ENCODE measurements at regions not wholly inside any gene's neighbourhood (a gene's known extent, or its start where the extent isn't known, plus 50 kb on each side); places are given as distances from the start of the nearest gene placed in this dataset.

GRCh38 chr2:79370976-79371538 is 141.8 kb upstream of the CTNNA2 start:
- in situ Hi-C loops (cut with HindIII; ENCODE audit: low pct_unique_long_range_greater_than_20kb, low sequenced_read_pairs), result no loop called here
- no peak for DNase-seq (ENCODE audit: low read depth)

DNA sequence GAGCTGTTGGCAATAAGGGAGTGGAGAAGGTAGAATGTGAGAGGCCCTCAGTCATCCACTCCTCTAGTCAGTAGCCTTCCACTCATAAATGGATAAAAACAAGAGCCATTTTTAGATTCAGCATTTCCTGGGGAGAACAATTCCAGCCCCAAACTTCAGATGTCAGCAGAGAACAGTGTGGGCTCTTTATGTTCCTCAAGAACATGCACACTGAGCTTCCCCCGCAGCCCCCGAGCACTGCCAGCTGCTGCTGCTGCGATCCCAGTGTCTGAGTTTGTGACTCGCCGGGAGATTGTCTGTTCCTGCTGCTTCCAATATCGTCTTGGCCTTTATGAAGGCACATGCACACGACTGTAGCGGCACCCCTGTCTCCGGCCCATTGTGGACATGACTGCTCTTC is 143.7 kb upstream of the CTNNA2 start:
- in situ Hi-C loops (cut with HindIII; ENCODE audit: low pct_unique_long_range_greater_than_20kb, low sequenced_read_pairs), result no loop called here
- no peak for DNase-seq (ENCODE audit: low read depth)

DNA sequence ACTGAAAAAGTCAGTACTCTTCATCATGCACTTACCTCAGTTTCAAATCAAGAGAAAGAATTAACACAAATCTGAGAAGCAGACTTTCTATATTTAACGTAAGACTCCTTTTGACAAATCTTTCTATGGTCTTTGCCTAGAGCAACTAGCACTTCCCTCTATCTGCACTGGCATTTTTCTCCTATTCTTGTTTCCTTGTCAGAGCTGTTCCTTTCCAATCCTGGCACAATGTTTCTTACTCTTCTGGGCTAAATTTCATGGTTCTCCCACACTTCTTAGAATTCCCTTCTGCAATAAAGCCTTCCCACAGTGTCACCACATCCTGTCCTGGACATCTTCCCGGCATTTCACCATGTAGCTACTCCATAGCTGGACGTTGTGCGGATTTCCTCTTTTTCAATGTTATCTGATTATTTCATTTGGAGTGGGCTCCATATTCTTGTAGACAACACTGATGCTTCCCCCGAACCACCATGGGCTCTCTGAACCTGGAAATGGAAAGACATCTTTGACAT is 144.7 kb upstream of the CTNNA2 start:
- DNase-seq (ENCODE audit: low read depth), result no peak
- in situ Hi-C loops (cut with HindIII; ENCODE audit: low pct_unique_long_range_greater_than_20kb, low sequenced_read_pairs), result no loop called here

DNA sequence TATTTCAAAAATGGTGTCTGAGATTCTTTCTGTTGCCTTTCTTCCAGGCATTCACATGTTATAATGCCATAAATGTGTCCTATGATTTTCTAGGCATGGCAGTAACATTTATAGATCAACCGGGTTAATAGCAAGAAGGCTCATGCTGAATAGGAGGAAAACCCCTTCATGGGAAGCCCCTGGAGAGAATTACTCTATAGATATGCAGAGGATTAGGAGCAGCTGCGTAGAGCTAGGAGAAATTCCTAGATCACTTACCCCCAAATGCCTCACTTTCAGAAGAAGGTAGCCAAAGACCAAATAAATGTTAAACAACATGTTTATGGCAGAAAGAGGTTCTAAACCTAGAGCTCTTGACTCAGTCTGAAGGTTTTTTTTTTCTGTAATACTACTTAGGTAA is 153.4 kb upstream of the CTNNA2 start:
- in situ Hi-C loops (cut with HindIII; ENCODE audit: low pct_unique_long_range_greater_than_20kb, low sequenced_read_pairs), result no loop called here
- no peak for DNase-seq (ENCODE audit: low read depth)

GRCh38 chr2:79355569-79355968 is 157.3 kb upstream of the CTNNA2 start:
- in situ Hi-C loops (cut with HindIII; ENCODE audit: low pct_unique_long_range_greater_than_20kb, low sequenced_read_pairs), result no loop called here
- no peak for DNase-seq (ENCODE audit: low read depth)

GRCh38 chr2:79327460-79327859 is 167.9 kb upstream of the REG3A start:
- in situ Hi-C loops (cut with HindIII; ENCODE audit: low pct_unique_long_range_greater_than_20kb, low sequenced_read_pairs), result no loop called here
- no peak for DNase-seq (ENCODE audit: low read depth)

DNA sequence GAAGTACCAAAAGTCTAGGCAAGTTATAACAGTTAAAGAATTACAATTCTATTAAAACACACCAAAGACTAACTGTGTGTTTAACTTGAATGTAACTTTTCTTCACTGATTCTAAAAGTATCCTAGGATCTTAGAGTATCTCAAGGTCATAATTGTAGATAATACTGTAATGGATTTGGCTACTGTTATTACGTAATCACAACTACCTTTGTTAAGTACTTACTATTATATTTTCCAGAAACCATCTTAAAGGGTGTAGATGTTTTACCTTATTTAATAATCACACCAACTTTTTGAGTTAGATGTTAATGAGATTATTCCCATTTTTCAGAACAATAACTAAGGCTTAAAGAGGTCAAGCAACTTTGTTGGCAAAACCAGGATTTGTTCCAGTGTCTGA is 161.3 kb upstream of the REG3A start:
- in situ Hi-C loops (cut with HindIII; ENCODE audit: low pct_unique_long_range_greater_than_20kb, low sequenced_read_pairs), result no loop called here
- no peak for DNase-seq (ENCODE audit: low read depth)

GRCh38 chr2:79294994-79295393 is 135.4 kb upstream of the REG3A start:
- no peak for DNase-seq (ENCODE audit: low read depth)
- in situ Hi-C loops (cut with HindIII; ENCODE audit: low pct_unique_long_range_greater_than_20kb, low sequenced_read_pairs), result no loop called here

DNA sequence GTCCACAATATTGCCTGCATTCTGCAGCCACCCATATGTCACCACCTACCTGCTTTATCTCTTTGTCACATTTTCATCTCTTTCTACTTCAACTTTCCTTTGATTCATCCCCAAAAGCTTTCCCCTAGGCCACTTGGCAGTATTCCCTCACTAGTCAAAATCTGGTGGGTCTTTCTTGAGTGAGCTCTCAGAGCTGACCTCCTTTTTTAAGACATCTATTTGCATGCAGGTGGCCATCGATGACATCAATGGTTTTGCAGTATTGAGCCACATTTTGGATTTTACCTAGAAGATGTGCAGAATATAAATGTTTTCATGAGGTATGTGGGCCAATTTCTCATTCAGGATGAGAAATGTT is 133.4 kb upstream of the REG3A start:
- in situ Hi-C loops (cut with HindIII; ENCODE audit: low pct_unique_long_range_greater_than_20kb, low sequenced_read_pairs), result no loop called here
- no peak for DNase-seq (ENCODE audit: low read depth)

GRCh38 chr2:79292239-79292957 is 132.8 kb upstream of the REG3A start:
- DNase-seq (ENCODE audit: low read depth), result no peak
- in situ Hi-C loops (cut with HindIII; ENCODE audit: low pct_unique_long_range_greater_than_20kb, low sequenced_read_pairs), result no loop called here

- no peak for DNase-seq (ENCODE audit: low read depth)
- in situ Hi-C loops (cut with HindIII; ENCODE audit: low pct_unique_long_range_greater_than_20kb, low sequenced_read_pairs), result no loop called here
Observed at GRCh38 chr2:79275863-79276262, 116.3 kb upstream of the REG3A start.

GRCh38 chr2:79275197-79275596 is 115.6 kb upstream of the REG3A start:
- DNase-seq (ENCODE audit: low read depth), result no peak
- in situ Hi-C loops (cut with HindIII; ENCODE audit: low pct_unique_long_range_greater_than_20kb, low sequenced_read_pairs), result no loop called here

- in situ Hi-C loops (cut with HindIII; ENCODE audit: low pct_unique_long_range_greater_than_20kb, low sequenced_read_pairs), result no loop called here
- no peak for DNase-seq (ENCODE audit: low read depth)
Observed at GRCh38 chr2:79272616-79273015, 113.1 kb upstream of the REG3A start.

DNA sequence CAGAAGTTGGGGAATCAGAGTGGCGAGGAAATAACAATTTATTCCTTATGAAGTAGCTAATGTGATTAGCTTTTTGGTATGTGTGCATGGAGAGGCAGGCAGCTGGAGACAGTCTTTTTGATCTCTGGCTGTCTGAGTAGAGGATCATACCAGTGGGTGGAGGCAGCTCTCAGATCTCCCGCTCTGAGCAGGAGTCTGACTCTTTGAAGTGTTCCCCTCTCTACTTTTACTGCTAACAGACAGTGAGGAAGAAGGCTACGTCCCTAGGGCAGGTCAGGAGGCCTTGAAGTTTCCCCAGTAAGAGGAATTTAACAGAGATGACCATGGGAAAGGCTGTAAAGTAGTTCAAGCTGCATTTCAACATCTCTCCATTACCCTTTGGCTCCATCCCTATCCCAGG is 111.9 kb upstream of the REG3A start:
- DNase-seq (ENCODE audit: low read depth), result no peak
- in situ Hi-C loops (cut with HindIII; ENCODE audit: low pct_unique_long_range_greater_than_20kb, low sequenced_read_pairs), result no loop called here

GRCh38 chr2:79260848-79261247 is 101.3 kb upstream of the REG3A start:
- in situ Hi-C loops (cut with HindIII; ENCODE audit: low pct_unique_long_range_greater_than_20kb, low sequenced_read_pairs), result no loop called here
- no peak for DNase-seq (ENCODE audit: low read depth)

- no peak for DNase-seq (ENCODE audit: low read depth)
- in situ Hi-C loops (cut with HindIII; ENCODE audit: low pct_unique_long_range_greater_than_20kb, low sequenced_read_pairs), result no loop called here
Observed at GRCh38 chr2:79259959-79260358, 100.4 kb upstream of the REG3A start.

DNA sequence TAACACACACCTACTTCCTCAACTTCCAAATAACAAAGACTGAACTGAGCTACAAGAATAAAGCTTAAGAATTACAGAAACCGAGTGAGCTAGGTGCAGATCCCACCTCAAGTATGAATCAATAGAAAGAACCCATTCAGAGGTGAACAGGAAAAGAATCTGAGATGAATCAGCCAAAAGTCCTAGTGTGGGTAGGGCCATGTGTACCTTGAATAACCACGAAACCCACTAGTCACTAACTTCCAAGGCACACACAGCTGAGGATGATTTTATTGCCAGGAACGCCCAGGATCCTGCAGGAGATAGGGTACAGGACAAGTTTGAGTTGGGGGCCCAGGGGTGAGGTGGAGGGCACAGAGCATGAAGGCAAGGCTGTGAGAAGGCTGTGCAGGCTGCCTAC is 99.7 kb upstream of the REG3A start:
- in situ Hi-C loops (cut with HindIII; ENCODE audit: low pct_unique_long_range_greater_than_20kb, low sequenced_read_pairs), result no loop called here

DNA sequence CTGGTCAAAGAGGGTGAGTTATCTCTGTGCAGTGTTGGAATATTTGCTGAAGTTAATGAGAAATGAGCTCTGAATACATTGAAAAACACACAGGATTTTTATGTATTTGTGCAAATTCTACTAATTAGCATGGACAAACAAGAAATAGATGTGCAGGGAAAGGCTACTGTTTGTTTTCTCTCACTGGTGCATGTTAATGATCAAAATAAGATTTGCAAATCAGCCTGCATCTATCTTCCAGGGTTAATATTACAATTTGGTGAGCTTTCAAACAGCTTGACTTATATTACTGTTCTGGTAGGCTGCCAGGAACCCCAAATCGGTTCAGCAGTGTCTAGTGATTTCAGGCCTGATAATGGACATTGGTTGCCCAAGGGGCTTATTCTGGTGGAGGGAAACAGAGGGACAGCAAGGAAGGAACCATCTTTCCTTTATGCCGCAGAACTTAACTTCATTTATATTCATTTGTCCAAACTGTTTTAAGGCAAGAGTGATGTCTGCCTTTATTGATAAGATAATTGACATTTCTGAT is 93.8 kb upstream of the REG3A start:
- DNase-seq (ENCODE audit: low read depth), result no peak
- in situ Hi-C loops (cut with HindIII; ENCODE audit: low pct_unique_long_range_greater_than_20kb, low sequenced_read_pairs), result no loop called here

More for the DNA sequence above, 99.7 kb upstream of the REG3A start:
- DNase-seq (ENCODE audit: low read depth), result no peak

- DNase-seq (ENCODE audit: low read depth), result no peak
- in situ Hi-C loops (cut with HindIII; ENCODE audit: low pct_unique_long_range_greater_than_20kb, low sequenced_read_pairs), result no loop called here
Observed at GRCh38 chr2:79250656-79251055, 91.1 kb upstream of the REG3A start.

DNA sequence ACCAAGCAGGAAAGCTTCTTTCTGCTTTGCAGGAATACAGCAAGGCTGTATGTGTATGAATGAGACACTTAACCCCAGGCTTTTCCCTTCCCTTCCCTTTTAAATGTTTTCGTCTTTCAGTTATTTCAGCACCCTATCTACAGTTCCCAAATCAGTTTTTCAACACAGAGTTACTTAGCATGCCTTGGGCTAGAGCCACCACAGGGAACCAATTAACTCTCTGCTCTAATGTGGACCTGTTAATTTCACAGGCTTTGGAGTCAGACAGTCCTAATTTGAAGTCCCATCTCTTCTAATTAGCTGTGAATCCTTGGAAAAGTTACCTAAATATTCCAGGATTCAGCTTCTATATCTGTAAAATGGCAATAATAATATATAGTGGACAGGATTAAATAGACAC is 89.2 kb upstream of the REG3A start:
- in situ Hi-C loops (cut with HindIII; ENCODE audit: low pct_unique_long_range_greater_than_20kb, low sequenced_read_pairs), result no loop called here

More for the DNA sequence above, 89.2 kb upstream of the REG3A start:
- no peak for DNase-seq (ENCODE audit: low read depth)
